ENCODE measurements at regions not wholly inside any gene's neighbourhood (a gene's known extent, or its start where the extent isn't known, plus 50 kb on each side); places are given as distances from the start of the nearest gene placed in this dataset.

GRCh38 chr6:9503111-9503761 lies 911.6 kb downstream of the TFAP2A start:
- intact Hi-C loops (cut with micrococcal nuclease; ENCODE audit: unreplicated experiment): no loop called here
- Mint-ChIP-seq H3K4me3 (ENCODE audit: low read depth, unreplicated experiment) (peak overlapping the region; percentile 52), H3K4me1 (ENCODE audit: low read depth, unreplicated experiment) (no peaks in the 10 kb centered on the region), H3K36me3 (ENCODE audit: insufficient read depth, unreplicated experiment) (no peaks in the 10 kb centered on the region), H3K27me3 (ENCODE audit: unreplicated experiment) (no peaks in the 10 kb centered on the region), H3K27ac (ENCODE audit: unreplicated experiment) (peak overlapping the region; percentile 90), H3K9me3 (ENCODE audit: low read depth, unreplicated experiment) (peaks cover 3% of the 10 kb centered on the region)
- no peak for DNase-seq
- TF ChIP-seq, protein P1, sequence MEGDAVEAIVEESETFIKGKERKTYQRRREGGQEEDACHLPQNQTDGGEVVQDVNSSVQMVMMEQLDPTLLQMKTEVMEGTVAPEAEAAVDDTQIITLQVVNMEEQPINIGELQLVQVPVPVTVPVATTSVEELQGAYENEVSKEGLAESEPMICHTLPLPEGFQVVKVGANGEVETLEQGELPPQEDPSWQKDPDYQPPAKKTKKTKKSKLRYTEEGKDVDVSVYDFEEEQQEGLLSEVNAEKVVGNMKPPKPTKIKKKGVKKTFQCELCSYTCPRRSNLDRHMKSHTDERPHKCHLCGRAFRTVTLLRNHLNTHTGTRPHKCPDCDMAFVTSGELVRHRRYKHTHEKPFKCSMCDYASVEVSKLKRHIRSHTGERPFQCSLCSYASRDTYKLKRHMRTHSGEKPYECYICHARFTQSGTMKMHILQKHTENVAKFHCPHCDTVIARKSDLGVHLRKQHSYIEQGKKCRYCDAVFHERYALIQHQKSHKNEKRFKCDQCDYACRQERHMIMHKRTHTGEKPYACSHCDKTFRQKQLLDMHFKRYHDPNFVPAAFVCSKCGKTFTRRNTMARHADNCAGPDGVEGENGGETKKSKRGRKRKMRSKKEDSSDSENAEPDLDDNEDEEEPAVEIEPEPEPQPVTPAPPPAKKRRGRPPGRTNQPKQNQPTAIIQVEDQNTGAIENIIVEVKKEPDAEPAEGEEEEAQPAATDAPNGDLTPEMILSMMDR (IDR thresholded peaks at IDR 0.05; ENCODE audit: unreplicated experiment): no peak
- CTCF ChIA-PET: no interaction called here
- no TSS peak for BruUV-seq (replicated peaks)

GRCh38 chr6:9499709-9500108 lies 915.2 kb downstream of the TFAP2A start:
- DNase-seq: no peak
- intact Hi-C loops (cut with micrococcal nuclease; ENCODE audit: unreplicated experiment): no loop called here
- Mint-ChIP-seq H3K27ac (ENCODE audit: unreplicated experiment) (no peak overlapping the region), H3K36me3 (ENCODE audit: insufficient read depth, unreplicated experiment) (no peaks in the 10 kb centered on the region), H3K4me1 (ENCODE audit: low read depth, unreplicated experiment) (no peaks in the 10 kb centered on the region), H3K9me3 (ENCODE audit: low read depth, unreplicated experiment) (no peaks in the 10 kb centered on the region), H3K27me3 (ENCODE audit: unreplicated experiment) (no peaks in the 10 kb centered on the region), H3K4me3 (ENCODE audit: low read depth, unreplicated experiment) (no peak overlapping the region)
- TF ChIP-seq, protein P1 (IDR thresholded peaks at IDR 0.05; ENCODE audit: unreplicated experiment): no peak
- CTCF ChIA-PET: no interaction called here
- no TSS peak for BruUV-seq (replicated peaks)

GRCh38 chr6:9496837-9497236 lies 918.0 kb downstream of the TFAP2A start:
- TF ChIP-seq, protein P1 (IDR thresholded peaks at IDR 0.05; ENCODE audit: unreplicated experiment): no peak
- DNase-seq: no peak
- CTCF ChIA-PET: no interaction called here
- no peak overlapping the region for H3K4me3 Mint-ChIP-seq (ENCODE audit: low read depth, unreplicated experiment)
- H3K9me3 Mint-ChIP-seq (ENCODE audit: low read depth, unreplicated experiment): no peaks in the 10 kb centered on the region
- no peaks in the 10 kb centered on the region for H3K4me1 Mint-ChIP-seq (ENCODE audit: low read depth, unreplicated experiment)
- no peaks in the 10 kb centered on the region for H3K27me3 Mint-ChIP-seq (ENCODE audit: unreplicated experiment)
- no peak overlapping the region for H3K27ac Mint-ChIP-seq (ENCODE audit: unreplicated experiment)
- BruUV-seq (replicated peaks): no TSS peak
- intact Hi-C loops (cut with micrococcal nuclease; ENCODE audit: unreplicated experiment): no loop called here
- H3K36me3 Mint-ChIP-seq (ENCODE audit: insufficient read depth, unreplicated experiment): no peaks in the 10 kb centered on the region

GRCh38 chr6:9494864-9495263 lies 920.0 kb downstream of the TFAP2A start:
- H3K27ac Mint-ChIP-seq (ENCODE audit: unreplicated experiment): no peak overlapping the region
- CTCF ChIA-PET: no interaction called here
- intact Hi-C loops (cut with micrococcal nuclease; ENCODE audit: unreplicated experiment): no loop called here

More at GRCh38 chr6:9494864-9495263, 920.0 kb downstream of the TFAP2A start:
- Mint-ChIP-seq H3K36me3 (ENCODE audit: insufficient read depth, unreplicated experiment) (no peaks in the 10 kb centered on the region), H3K4me3 (ENCODE audit: low read depth, unreplicated experiment) (no peak overlapping the region), H3K4me1 (ENCODE audit: low read depth, unreplicated experiment) (no peaks in the 10 kb centered on the region), H3K27me3 (ENCODE audit: unreplicated experiment) (no peaks in the 10 kb centered on the region), H3K9me3 (ENCODE audit: low read depth, unreplicated experiment) (no peaks in the 10 kb centered on the region)
- DNase-seq: no peak
- no TSS peak for BruUV-seq (replicated peaks)
- TF ChIP-seq, protein P1 (IDR thresholded peaks at IDR 0.05; ENCODE audit: unreplicated experiment): no peak
